CD4-positive, alpha-beta T cell treated with Interleukin-4 for 4 hours (primary cell): ENCODE measurements at regions not wholly inside any gene's neighbourhood (a gene's known extent, or its start where the extent isn't known, plus 50 kb on each side); places are given as distances from the start of the nearest gene placed in this dataset.

Experiments
- DNase-seq: peaks from one replicate; pipeline ENCODE4 v3.0.0-alpha.2; 2020

GRCh38 chr3:157794771-157795170, 291.6 kb upstream of the VEPH1 start:
- no peak for DNase-seq

DNA sequence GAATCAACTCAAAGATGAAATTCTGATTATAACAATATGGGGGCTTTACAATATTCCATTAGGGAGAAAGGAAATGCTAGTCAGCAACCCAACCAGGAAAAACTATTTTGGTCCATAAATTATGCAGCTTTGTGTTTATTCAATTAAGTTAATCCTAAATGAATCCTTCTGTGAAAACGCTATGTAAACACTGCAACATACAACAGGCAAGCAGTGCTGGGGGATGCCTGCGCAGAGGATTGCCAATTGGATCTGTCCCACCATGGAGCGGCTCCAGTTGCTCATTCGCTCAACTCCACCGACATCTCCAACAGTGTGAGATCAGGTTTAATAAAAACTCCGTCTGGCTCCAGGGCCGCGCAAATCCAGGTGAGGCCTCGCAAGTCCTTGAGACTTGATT, 290.5 kb upstream of the VEPH1 start:
- no peak for DNase-seq

- DNase-seq, result no peak
Measured at GRCh38 chr3:157789162-157789561, 285.9 kb upstream of the VEPH1 start.

DNA sequence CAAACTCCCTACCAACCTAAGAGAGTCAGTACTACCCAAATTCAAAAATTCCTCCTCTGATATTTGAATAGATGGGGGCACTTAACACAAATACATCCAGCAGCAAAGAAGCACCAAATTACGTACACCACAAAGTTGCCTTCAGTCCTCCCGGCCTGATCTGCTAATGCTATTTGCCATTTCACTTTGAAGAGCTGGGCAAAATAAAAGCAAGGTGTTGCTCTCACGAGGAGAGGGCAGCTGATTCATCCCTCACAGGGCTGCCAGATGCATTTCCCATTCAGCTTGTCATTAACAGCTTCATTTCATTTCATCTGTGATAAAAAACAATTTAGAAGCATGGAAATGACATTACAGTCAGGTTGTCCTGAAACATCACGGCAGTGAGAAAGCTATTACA, 283.4 kb upstream of the VEPH1 start:
- no peak for DNase-seq

DNA sequence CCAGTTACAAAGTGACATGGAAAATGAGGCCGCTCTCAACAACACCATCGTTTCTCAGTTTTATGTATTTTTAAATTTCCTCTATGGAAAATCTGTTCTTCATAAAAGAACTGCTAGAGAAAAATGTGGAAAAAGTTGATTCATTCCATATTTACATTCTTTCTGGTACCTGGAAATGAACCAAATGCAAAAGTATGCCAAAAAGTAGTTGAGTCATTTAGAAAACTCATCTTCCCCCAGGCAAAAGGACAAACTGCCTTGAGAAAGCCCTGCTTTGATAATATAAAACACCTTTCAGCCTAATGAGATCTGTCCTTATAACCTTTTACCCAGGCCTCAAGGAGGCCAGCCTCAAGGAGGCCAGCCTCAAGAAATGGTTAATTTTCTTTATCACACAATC, 283.0 kb upstream of the VEPH1 start:
- no peak for DNase-seq

GRCh38 chr3:157785102-157785826, 282.0 kb upstream of the VEPH1 start:
- no peak for DNase-seq

DNA sequence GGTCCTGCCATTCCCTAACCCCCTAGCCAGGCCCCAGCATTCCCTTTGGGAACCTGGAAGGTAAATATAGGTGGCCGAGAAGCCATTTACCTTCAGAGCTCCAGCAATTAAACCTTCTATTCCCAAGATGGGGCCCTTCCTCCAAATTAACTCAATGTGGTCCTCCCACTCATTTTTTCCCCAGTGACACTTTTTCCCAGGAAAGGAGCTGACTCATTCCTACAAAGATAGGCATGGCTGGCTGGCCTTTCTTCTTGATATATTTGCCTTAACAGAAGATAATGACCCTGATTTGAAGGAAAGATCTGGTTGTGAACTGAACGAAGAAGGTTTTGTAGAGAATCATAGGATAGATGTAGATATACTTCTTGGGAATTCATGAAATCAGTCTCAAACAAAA, 279.0 kb upstream of the VEPH1 start:
- no peak for DNase-seq

DNA sequence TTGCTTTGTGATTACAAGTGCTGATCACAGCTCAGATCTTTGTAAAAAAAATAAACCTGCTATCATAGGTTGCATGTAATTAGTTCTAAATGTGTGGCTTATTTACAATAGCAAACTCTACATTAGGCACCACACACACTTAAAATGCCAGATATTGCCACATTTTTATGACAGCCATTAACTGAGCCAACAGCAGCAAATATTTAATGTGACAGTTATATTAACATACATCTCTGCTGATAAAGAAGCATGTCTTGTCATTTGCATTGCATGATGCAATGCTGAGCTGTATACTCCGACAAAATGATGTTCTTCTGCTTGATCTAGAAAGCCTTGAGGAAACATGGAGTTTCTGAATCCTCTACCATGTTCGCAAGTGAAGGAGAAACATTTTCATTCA, 273.6 kb upstream of the VEPH1 start:
- DNase-seq, result no peak

- no peak for DNase-seq
Measured at GRCh38 chr3:157775446-157775845, 272.2 kb upstream of the VEPH1 start.

DNA sequence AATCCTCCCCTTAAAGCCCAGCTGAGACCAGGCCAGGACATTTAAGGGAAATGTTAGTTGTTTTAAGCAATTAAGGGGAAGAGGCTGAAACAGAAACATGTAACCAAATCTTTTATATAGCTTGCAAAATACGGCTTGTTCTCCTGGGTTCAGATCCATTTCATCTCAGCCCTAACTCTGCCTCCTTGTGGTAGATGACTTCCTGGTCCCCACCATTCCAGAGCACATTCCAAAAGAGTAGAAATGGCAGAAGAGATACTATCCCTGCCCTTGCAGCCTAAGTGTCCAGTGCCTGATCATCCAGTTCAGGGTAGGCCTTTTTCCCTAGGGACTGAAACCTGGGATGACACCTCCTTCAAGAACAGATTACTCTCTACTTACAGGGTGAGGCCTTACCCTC, 266.2 kb upstream of the VEPH1 start:
- DNase-seq, result no peak

- DNase-seq, result no peak
Measured at GRCh38 chr3:157767607-157768006, 264.4 kb upstream of the VEPH1 start.

- no peak for DNase-seq
Measured at GRCh38 chr3:157763644-157764043, 260.4 kb upstream of the VEPH1 start.

GRCh38 chr3:157759311-157759710, 256.1 kb upstream of the VEPH1 start:
- no peak for DNase-seq

- DNase-seq, result no peak
Measured at GRCh38 chr3:157755233-157755632, 252.0 kb upstream of the VEPH1 start.

DNA sequence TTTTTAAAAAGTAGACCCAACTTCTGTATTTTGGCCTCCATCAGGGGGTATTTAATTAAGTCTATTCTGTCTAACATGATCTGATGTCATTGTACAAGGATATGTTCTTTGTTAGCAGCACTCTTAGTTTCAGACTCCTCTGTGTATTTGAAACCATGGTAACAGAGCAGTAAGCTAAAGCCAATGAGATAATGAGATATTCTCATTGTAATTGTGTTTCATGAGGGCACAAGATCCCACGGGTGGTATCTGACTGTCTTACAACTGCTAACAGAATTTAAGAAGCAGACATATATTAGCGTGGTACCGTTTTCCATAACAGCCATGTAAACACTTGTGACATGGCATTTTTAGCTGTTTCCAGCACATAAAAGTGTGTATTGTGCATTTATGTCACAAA, 251.2 kb upstream of the VEPH1 start:
- DNase-seq, result no peak

DNA sequence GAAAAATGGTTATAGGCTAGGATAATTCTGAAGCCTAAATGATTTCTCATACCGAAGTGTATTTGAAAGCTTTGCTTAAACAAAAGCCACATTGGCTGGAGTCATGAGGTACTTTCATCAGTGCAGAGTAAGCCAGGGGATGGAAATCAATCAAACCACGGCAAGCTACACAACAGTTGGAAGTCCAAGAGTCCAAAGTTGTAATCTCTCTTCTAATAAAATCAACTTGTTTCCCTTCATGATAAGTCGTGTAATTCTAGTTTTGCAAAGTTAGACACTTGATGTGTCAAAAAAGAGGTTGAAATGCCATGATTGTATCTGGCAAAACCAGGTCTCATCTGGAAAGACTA, 250.5 kb upstream of the VEPH1 start:
- DNase-seq, result no peak

DNA sequence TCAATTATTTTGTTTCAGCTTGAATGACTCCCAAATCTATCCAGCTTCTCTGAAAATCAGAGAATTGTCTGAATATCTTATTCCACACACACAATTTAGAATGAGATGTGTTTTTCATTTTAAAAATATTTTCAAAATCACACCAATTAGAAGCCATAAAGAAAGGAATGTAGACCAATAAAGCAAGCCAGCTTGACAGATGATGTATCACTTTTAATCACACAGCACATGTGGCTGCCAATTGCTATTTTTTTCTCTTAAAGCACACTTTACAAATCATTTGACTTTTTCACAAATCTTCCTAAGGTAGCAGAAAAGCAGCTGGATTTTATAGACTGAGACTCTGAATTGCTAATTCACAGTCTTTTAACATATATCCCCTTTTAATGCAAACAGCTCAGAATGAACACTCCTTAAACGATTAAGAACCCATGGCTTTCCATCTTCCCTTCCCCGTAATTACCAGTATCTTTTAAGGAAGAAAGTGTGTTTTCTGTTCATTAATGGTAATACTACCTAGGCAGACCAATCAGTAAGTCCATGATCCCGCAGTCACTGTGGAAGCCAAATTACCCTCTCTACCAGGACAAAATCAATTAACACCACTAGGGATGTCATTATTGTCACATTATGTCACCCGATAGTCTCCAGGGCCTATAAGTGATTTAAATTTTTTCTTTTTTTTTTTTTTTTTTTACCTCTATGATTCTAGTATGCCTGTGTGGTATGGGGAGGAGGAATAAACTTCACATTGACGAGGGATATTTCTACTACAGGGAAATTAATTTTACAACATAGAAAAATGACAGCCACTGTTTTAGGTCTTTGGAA, 250.0 kb upstream of the VEPH1 start:
- no peak for DNase-seq

- DNase-seq, result no peak
Measured at GRCh38 chr3:157752554-157752953, 249.3 kb upstream of the VEPH1 start.

- DNase-seq, result no peak
Measured at GRCh38 chr3:157751386-157751785, 248.2 kb upstream of the VEPH1 start.

DNA sequence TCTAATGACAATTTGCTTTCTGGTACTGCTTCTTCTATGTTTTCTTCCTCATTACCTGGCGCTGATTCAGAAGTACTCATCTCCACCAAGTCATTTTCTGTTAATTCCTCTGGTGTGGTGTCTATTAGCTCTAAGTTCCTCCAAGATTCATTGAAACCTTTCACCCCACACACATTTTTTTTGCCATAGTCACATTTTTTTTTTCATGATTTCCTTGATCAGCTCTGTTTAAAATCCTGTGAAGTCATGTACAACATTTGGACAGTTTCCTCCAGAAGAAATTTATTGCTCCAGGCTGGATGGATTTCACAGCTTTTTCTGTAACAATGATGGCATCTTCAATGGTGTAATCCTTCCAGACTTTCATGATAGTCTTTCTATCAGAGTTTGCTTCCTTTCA, 243.2 kb upstream of the VEPH1 start:
- no peak for DNase-seq

DNA sequence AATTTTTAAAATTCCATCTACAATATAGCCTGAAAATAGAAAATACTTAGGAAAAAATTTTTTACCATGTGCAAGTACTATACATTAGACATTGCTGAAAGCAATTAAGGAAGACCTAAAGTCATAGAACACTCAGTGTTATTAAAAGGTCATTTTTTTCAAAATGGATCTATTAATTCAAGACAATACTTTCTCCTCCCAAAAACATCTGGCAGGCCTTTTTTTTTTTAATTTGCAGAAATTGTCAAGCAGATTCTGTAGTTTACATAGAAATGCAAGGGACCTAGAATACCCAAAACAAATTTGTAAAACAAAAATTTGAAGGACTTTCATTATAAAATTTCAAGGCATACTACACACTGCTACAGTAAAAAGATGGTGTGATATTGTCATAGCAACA, 238.4 kb upstream of the VEPH1 start:
- DNase-seq, result no peak

DNA sequence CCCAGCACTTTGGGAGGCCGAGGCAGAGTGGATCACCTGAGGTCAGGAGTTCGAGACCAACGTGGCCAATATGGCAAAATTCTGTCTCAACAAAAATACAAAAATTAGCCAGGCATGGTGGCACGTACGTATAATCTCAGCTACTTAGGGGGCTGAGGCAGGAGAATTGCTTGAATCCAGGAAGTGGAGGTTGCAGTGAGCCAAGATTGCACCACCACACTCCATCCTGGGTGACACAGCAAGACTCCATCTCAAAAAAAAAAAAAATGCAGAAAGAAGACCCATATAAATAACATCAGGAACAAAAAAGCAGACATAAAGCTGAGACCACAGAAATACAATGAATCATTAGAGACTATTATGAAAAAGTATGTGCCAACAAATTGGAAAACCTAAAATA, 235.2 kb upstream of the VEPH1 start:
- DNase-seq, result no peak

GRCh38 chr3:157718800-157719199, 215.6 kb upstream of the VEPH1 start:
- DNase-seq, result no peak

DNA sequence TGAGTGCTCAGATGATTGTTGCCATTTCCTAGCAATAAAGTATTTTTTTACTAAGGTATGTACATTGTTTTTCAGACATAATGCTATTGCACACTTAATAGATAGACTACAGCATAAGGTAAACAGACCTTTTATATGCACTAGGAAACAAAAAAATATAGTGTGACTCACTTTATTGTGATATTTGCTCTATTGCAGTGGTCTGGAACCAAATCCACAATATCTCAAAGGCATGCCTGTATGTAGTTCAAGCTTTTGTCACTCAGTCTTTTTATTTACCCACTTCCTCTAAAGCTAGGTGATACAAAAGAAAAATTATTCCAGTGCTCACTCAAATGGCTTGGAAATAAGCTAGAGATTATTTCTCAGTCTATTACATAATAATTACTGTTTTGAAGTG, 209.9 kb upstream of the VEPH1 start:
- DNase-seq, result no peak

- DNase-seq, result no peak
Measured at GRCh38 chr3:157705258-157705657, 202.0 kb upstream of the VEPH1 start.
